HCT116 (cell line): ENCODE measurements at regions not wholly inside any gene's neighbourhood (a gene's known extent, or its start where the extent isn't known, plus 50 kb on each side); places are given as distances from the start of the nearest gene placed in this dataset.
"Not testable (repeated sequence)": the region's sequence is repeated elsewhere in the genome, so short reads cannot be mapped to it uniquely, and the experiment has no call there.

ENCODE experiments used
- ATAC-seq: fragments of 200-7000 bp; cut with Tn5 transposase; 2 replicates; pipeline ENCODE4 v1.9.1; 2020; ENCODE audit warnings: mild to moderate bottlenecking, moderate library complexity
- BruUV-seq: library from RNA; stranded (reverse); fragments of 400-500 nt; replicated peaks from 2 replicates; lab custom pipeline; 2021; lab: Mats Ljungman, UMichigan
- CTCF ChIA-PET: fragments of 300-600 bp; sonication (Branson Sonifier 250); formaldehyde crosslinking; loops from one replicate; lab custom pipeline; 2021; ENCODE audit warnings: antibody characterized with exemption; lab: Charles Lee
- POLR2A ChIA-PET: fragments of 300-600, 350-600 bp; sonication (Branson Sonifier 250); formaldehyde crosslinking; loops from one replicate; lab custom pipeline; 2021; ENCODE audit warnings: antibody characterized with exemption; lab: Charles Lee
- RAD21 ChIA-PET, 2 experiments: fragments of 300-600 bp; sonication (Branson Sonifier 250); formaldehyde crosslinking; loops; one replicate each; lab custom pipeline; 2023; ENCODE audit warnings: low total read pairs in 2 of 2; ENCODE audit not compliant: uncharacterized antibody in 2 of 2, unreplicated experiment in 2 of 2, low non-redundant PET in 1 of 2; lab: Charles Lee
- DNase-seq: peaks from one replicate; pipeline ENCODE4 v3.0.0-alpha.2; 2010; ENCODE audit warnings: low read depth, low spot score
- H2AFZ ChIP-seq: fragments of 200-600 bp; shearing (Covaris generic), sonication (generic); 2 replicates; pipeline ENCODE4 v1.6.1; 2017; ENCODE audit warnings: low read depth, mixed run types, mixed read lengths, antibody characterized with exemption, low read length; ENCODE audit not compliant: poor library complexity, severe bottlenecking
- H3K27ac ChIP-seq: 2 replicates; pipeline ENCODE4 v1.5.1; 2012; ENCODE audit warnings: low read depth, low read length
- H3K27me3 ChIP-seq: fragments of 200-600 bp; sonication (generic); 2 replicates; pipeline ENCODE4 v1.6.1; 2016; ENCODE audit warnings: mixed run types, low read length, mixed read lengths; ENCODE audit not compliant: insufficient read depth
- H3K36me3 ChIP-seq, 2 experiments: fragments of 200-500 bp in 1 of 2; fragments of 200-600 bp in 1 of 2; sonication (Bioruptor generic) in 1 of 2; sonication (generic) in 1 of 2; 2 replicates each; pipeline versions ENCODE4 v1.5.1 to v1.6.1; 2014 to 2016; ENCODE audit warnings: low read length in 2 of 2, inconsistent platforms in 1 of 2, mixed read lengths in 1 of 2, mixed run types in 1 of 2; ENCODE audit not compliant: insufficient read depth in 2 of 2, control insufficient read depth in 1 of 2
- H3K4me1 ChIP-seq, 2 experiments: fragments of 200-600 bp in 1 of 2; sonication (generic) in 1 of 2; 2 replicates each; pipeline versions ENCODE4 v1.5.1 to v1.6.1; 2012 to 2017; ENCODE audit warnings: low read length in 2 of 2, inconsistent platforms in 1 of 2, mild to moderate bottlenecking in 1 of 2, mixed read lengths in 1 of 2, mixed run types in 1 of 2, moderate library complexity in 1 of 2; ENCODE audit not compliant: insufficient read depth in 2 of 2, control insufficient read depth in 1 of 2
- H3K4me2 ChIP-seq: fragments of 200-600 bp; sonication (generic); 2 replicates; pipeline ENCODE4 v1.6.1; 2017; ENCODE audit warnings: mixed run types, low read length, mixed read lengths
- H3K4me3 ChIP-seq, 2 experiments: fragments of 200-600 bp in 1 of 2; sonication (generic) in 1 of 2; replicated peaks in 1 of 2; 2 replicates each; pipeline ENCODE4 v1.5.1; 2011 to 2016; ENCODE audit warnings: low read length in 2 of 2, control low read depth in 1 of 2, low read depth in 1 of 2, mild to moderate bottlenecking in 1 of 2, mixed read lengths in 1 of 2, mixed run types in 1 of 2
- H3K79me2 ChIP-seq: fragments of 200-600 bp; sonication (generic); 2 replicates; pipeline ENCODE4 v1.6.1; 2017; ENCODE audit warnings: mild to moderate bottlenecking, mixed run types, low read length, moderate library complexity, mixed read lengths; ENCODE audit not compliant: insufficient read depth
- H3K9ac ChIP-seq: fragments of 200-600 bp; sonication (generic); 2 replicates; pipeline ENCODE4 v1.6.1; 2016; ENCODE audit warnings: low read length, mixed read lengths
- H3K9me2 ChIP-seq: fragments of 200-600 bp; sonication (generic), shearing (Covaris generic); 2 replicates; pipeline ENCODE4 v1.6.1; 2017; ENCODE audit warnings: mixed run types, mild to moderate bottlenecking, moderate library complexity; ENCODE audit not compliant: insufficient read depth
- H3K9me3 ChIP-seq, 2 experiments: fragments of 200-500 bp in 1 of 2; fragments of 200-600 bp in 1 of 2; sonication (Bioruptor generic) in 1 of 2; sonication (generic) in 1 of 2; 2 replicates each; pipeline ENCODE4 v1.6.1; 2014 to 2017; ENCODE audit warnings: low read length in 2 of 2, mixed read lengths in 2 of 2, inconsistent platforms in 1 of 2, low read depth in 1 of 2, mild to moderate bottlenecking in 1 of 2, mixed run types in 1 of 2, moderate library complexity in 1 of 2; ENCODE audit not compliant: control insufficient read depth in 1 of 2, insufficient read depth in 1 of 2
- H4K20me1 ChIP-seq: fragments of 200-600 bp; sonication (generic), shearing (Covaris generic); 2 replicates; pipeline ENCODE4 v1.6.1; 2017; ENCODE audit warnings: mixed run types, mild to moderate bottlenecking, moderate library complexity; ENCODE audit not compliant: insufficient read depth
- CEBPB ChIP-seq: IDR thresholded peaks from 2 replicates; pipeline ENCODE4 v1.6.1; 2012; ENCODE audit warnings: low read depth
- EZH2phosphoT487 ChIP-seq: fragments of 200-600 bp; IDR thresholded peaks from 2 replicates; pipeline ENCODE4 v1.6.1; 2018; ENCODE audit warnings: antibody characterized with exemption, borderline replicate concordance
- FOSL1 ChIP-seq: IDR thresholded peaks from 2 replicates; pipeline ENCODE4 v1.6.1; 2012; ENCODE audit warnings: low read depth
- SIN3A ChIP-seq: IDR thresholded peaks from 2 replicates; pipeline ENCODE4 v1.6.1; 2012; ENCODE audit warnings: low read depth
- SRF ChIP-seq: IDR thresholded peaks from 2 replicates; pipeline ENCODE4 v1.6.1; 2012; ENCODE audit warnings: low read depth
- TCF7L2 ChIP-seq: IDR thresholded peaks from 2 replicates; pipeline ENCODE4 v1.7.0; 2011; ENCODE audit warnings: borderline replicate concordance, inconsistent platforms; ENCODE audit not compliant: insufficient read depth, insufficient read length; ENCODE audit errors: extremely low read depth
- ZFX ChIP-seq: fragments of 450-650 bp; IDR thresholded peaks from 2 replicates; pipeline ENCODE4 v1.6.1; 2017
- intact Hi-C: fragments of 100-400 bp; cut with micrococcal nuclease; formaldehyde crosslinking; loops from 2 replicates; pipeline ENCODE4 v1.10.0; 2022
- TF ChIP-seq, protein P1 (sequence below): IDR thresholded peaks from 2 replicates; pipeline ENCODE4 v1.6.1; 2011; ENCODE audit warnings: mild to moderate bottlenecking, low read length, moderate library complexity; ENCODE audit not compliant: insufficient replicate concordance; ENCODE audit errors: extremely low read depth

DNA sequence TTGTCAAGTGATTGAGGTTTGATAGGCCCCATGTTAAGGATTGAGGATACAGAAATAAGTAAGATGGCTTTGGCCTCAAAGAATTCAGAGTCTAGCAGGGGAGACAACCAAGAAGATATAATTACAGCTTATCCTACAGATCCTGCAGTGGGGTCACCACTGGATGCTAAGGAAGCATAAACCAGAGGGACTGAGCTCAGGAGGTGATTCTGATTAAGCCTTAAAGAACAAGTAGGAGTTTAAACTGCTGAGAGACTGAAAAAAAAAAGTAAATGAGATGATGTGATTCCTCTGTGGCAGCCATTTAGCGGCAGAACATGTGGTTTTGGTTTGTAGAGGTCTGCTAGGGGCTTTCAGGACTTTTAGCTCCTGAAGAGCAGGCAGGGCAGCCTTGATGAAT is 72.1 kb upstream of the ROPN1 start (continued):
- TF ChIP-seq, protein P1, sequence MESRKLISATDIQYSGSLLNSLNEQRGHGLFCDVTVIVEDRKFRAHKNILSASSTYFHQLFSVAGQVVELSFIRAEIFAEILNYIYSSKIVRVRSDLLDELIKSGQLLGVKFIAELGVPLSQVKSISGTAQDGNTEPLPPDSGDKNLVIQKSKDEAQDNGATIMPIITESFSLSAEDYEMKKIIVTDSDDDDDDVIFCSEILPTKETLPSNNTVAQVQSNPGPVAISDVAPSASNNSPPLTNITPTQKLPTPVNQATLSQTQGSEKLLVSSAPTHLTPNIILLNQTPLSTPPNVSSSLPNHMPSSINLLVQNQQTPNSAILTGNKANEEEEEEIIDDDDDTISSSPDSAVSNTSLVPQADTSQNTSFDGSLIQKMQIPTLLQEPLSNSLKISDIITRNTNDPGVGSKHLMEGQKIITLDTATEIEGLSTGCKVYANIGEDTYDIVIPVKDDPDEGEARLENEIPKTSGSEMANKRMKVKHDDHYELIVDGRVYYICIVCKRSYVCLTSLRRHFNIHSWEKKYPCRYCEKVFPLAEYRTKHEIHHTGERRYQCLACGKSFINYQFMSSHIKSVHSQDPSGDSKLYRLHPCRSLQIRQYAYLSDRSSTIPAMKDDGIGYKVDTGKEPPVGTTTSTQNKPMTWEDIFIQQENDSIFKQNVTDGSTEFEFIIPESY, result no peak
- no peak for TF ChIP-seq SIN3A
- TF ChIP-seq SRF, result no peak
- TF ChIP-seq FOSL1, result no peak
- no peak for TF ChIP-seq TCF7L2
- TF ChIP-seq ZFX, result no peak
- TF ChIP-seq EZH2phosphoT487, result no peak
- TF ChIP-seq CEBPB, result no peak

DNA sequence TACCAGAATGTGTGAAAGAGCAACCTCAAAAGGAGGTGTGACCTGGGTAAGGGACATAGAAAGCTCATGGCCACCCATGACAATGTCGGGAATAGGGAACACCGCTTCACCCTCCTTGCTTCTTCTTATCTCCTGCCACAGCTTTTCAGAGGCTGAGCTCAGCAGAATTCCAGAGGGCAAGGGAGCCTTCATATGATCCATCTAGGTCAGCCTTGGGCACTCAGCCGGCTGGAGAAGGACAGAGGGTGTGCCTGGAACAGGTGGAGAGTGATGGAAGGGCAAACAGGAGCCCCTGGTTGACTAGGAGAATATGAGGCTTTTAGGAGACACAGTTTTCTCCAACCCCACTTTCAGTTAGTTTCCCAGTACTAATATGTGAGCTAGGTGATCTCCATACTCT is 74.6 kb upstream of the ROPN1 start:
- H3K4me1 ChIP-seq, H3K9me3 ChIP-seq, CTCF ChIA-PET, BruUV-seq, ATAC-seq, intact Hi-C loops, H2AFZ ChIP-seq, H4K20me1 ChIP-seq, H3K9me2 ChIP-seq, H3K4me3 ChIP-seq, H3K9ac ChIP-seq, POLR2A ChIA-PET, DNase-seq, H3K36me3 ChIP-seq, H3K4me2 ChIP-seq, H3K79me2 ChIP-seq, H3K27ac ChIP-seq, RAD21 ChIA-PET: not testable (repeated sequence)
- peaks cover 73% of the 10 kb centered on the region for H3K27me3 ChIP-seq

- H2AFZ ChIP-seq, H3K4me2 ChIP-seq, H4K20me1 ChIP-seq, ATAC-seq, H3K9ac ChIP-seq, BruUV-seq, H3K9me2 ChIP-seq, RAD21 ChIA-PET, H3K79me2 ChIP-seq, POLR2A ChIA-PET, intact Hi-C loops, CTCF ChIA-PET, H3K36me3 ChIP-seq, H3K4me3 ChIP-seq, H3K9me3 ChIP-seq, DNase-seq, H3K27ac ChIP-seq, H3K4me1 ChIP-seq: not testable (repeated sequence)
- H3K27me3 ChIP-seq, result peaks cover 67% of the 10 kb centered on the region
These were observed 77.8 kb upstream of the ROPN1 start for GRCh38 chr3:124069706-124070105.

DNA sequence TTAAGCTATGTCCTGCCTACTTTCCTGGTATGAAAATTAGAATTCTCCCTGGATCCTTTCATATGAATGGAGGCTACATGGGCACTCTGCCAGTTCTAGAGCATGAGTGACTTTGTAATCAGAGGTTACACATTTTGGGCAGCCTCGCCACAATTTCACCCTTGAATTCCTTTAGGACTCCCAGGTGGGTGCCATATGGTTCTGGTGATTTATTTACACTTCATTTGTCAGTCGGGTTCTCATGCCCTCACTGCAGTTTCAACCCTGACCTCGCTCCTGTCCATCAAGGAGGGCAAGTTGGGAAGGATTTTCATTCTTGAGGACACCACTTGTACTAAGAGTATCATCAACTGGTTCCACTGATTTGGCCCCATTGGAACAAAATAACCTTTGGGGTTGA is 83.2 kb upstream of the ROPN1 start:
- intact Hi-C loops, CTCF ChIA-PET, H3K27ac ChIP-seq, ATAC-seq, H3K9me2 ChIP-seq, DNase-seq, H3K79me2 ChIP-seq, H3K4me3 ChIP-seq, H3K4me1 ChIP-seq, H3K9ac ChIP-seq, BruUV-seq, H3K4me2 ChIP-seq, H3K36me3 ChIP-seq, RAD21 ChIA-PET, H3K9me3 ChIP-seq, H2AFZ ChIP-seq, H4K20me1 ChIP-seq, POLR2A ChIA-PET: not testable (repeated sequence)
- peaks cover 77% of the 10 kb centered on the region for H3K27me3 ChIP-seq
